ENCODE measurements at regions not wholly inside any gene's neighbourhood (a gene's known extent, or its start where the extent isn't known, plus 50 kb on each side); places are given as distances from the start of the nearest gene placed in this dataset.

DNA sequence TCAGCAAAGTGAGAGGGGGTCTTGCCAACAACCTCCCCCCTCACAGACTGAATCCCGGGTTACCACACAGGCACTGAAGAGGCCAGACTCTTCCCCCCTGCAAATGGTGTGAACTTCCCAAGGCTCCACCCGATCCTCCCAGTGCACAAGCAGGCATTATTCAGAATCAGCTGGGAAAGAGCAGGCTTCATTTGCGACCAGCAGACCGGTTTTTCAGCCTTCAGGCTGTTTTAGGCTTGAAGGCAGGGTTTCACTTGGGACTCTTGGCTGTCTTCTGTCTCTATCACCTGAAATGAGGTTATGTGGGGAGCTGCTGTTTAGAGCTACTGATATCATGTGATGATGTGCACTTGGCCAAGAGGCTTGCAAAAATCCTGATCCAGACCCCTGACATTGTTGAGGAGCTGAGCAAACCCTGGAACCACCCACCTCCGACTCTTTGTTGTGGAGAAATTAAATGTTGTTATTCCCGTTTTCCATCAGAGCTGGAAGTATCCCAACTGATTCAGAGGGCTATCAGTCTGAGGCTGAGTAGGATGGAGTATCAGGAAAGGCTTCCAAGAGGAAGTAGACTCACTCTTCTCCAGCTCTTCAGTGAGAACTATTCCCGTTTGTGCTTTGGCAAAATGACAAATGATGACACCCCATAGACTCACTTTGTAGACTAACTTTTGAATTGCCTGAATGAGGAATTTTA, 63.3 kb upstream of the ZFR start:
- no peak overlapping the region for H3K27ac Mint-ChIP-seq (ENCODE audit: unreplicated experiment)
- TF ChIP-seq, protein P1, sequence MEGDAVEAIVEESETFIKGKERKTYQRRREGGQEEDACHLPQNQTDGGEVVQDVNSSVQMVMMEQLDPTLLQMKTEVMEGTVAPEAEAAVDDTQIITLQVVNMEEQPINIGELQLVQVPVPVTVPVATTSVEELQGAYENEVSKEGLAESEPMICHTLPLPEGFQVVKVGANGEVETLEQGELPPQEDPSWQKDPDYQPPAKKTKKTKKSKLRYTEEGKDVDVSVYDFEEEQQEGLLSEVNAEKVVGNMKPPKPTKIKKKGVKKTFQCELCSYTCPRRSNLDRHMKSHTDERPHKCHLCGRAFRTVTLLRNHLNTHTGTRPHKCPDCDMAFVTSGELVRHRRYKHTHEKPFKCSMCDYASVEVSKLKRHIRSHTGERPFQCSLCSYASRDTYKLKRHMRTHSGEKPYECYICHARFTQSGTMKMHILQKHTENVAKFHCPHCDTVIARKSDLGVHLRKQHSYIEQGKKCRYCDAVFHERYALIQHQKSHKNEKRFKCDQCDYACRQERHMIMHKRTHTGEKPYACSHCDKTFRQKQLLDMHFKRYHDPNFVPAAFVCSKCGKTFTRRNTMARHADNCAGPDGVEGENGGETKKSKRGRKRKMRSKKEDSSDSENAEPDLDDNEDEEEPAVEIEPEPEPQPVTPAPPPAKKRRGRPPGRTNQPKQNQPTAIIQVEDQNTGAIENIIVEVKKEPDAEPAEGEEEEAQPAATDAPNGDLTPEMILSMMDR (IDR thresholded peaks at IDR 0.05; ENCODE audit: insufficient read depth in 1 of 2, low read depth in 1 of 2, low read length in 1 of 2, severe bottlenecking in 1 of 2, unreplicated experiment in 1 of 2): no peak
- no peaks in the 10 kb centered on the region for H3K36me3 ChIP-seq (ENCODE audit: control insufficient read depth, insufficient read depth, low read length)
- ChIA-PET CTCF (no interaction called here), POLR2A (interaction anchor here (1.3 kb wide), 1 partner anchor 24 kb away, joined by 3 read pairs; no protein-coding TSS in a partner anchor)
- H3K4me3 Mint-ChIP-seq (ENCODE audit: unreplicated experiment): no peak overlapping the region
- DNase-seq: no peak
- H3K27me3 Mint-ChIP-seq (ENCODE audit: insufficient read depth, unreplicated experiment): no peaks in the 10 kb centered on the region
- no peaks in the 10 kb centered on the region for H3K9me3 ChIP-seq
- peaks cover 6% of the 10 kb centered on the region for H3K4me1 Mint-ChIP-seq (ENCODE audit: low read depth, unreplicated experiment)
- no peaks in the 10 kb centered on the region for H3K9me3 Mint-ChIP-seq (ENCODE audit: unreplicated experiment)
- intact Hi-C loops (cut with micrococcal nuclease; ENCODE audit: unreplicated experiment): no loop called here
- no peaks in the 10 kb centered on the region for H3K27me3 ChIP-seq (replicated peaks; ENCODE audit: control insufficient read depth, insufficient read depth, low read length)
- H3K4me1 ChIP-seq: no peaks in the 10 kb centered on the region
- no peak overlapping the region for H3K4me3 ChIP-seq (ENCODE audit: low read depth, low read length)
- no TSS peak for BruUV-seq (replicated peaks)
- no peaks in the 10 kb centered on the region for H3K36me3 Mint-ChIP-seq (ENCODE audit: insufficient read depth, unreplicated experiment)

DNA sequence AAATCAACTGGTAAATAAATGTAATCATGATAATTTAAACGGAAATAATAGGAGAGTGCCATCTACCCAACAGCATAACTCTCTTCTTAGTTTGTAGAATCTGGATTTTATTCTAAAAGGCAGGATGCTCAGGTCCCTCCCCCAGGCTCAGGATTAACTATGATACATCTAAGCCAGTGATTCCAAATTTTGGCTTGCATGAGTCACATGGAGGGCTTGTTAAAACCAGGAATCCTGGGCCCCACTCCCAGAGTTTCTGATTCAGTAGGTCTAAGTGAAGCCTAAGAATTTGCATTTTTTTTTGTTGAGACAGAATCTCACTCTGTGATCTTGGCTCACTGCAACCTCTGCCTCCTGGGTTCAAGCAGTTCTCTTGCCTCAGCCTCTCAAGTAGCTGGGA, 62.3 kb upstream of the ZFR start:
- CTCF ChIA-PET: interaction anchor here (2.6 kb wide), 1 partner anchor 83 kb away, joined by 9 read pairs; no protein-coding TSS in a partner anchor
- Mint-ChIP-seq H3K36me3 (ENCODE audit: insufficient read depth, unreplicated experiment) (no peaks in the 10 kb centered on the region), H3K27ac (ENCODE audit: unreplicated experiment) (no peak overlapping the region), H3K9me3 (ENCODE audit: unreplicated experiment) (no peaks in the 10 kb centered on the region), H3K4me1 (ENCODE audit: low read depth, unreplicated experiment) (peaks cover 6% of the 10 kb centered on the region), H3K4me3 (ENCODE audit: unreplicated experiment) (no peak overlapping the region), H3K27me3 (ENCODE audit: insufficient read depth, unreplicated experiment) (no peaks in the 10 kb centered on the region)
- Histone ChIP-seq H3K27me3 (replicated peaks; ENCODE audit: control insufficient read depth, insufficient read depth, low read length) (no peaks in the 10 kb centered on the region), H3K4me1 (no peaks in the 10 kb centered on the region), H3K9me3 (no peaks in the 10 kb centered on the region), H3K36me3 (ENCODE audit: control insufficient read depth, insufficient read depth, low read length) (no peaks in the 10 kb centered on the region), H3K4me3 (ENCODE audit: low read depth, low read length) (no peak overlapping the region)
- POLR2A ChIA-PET: interaction anchor here (1.3 kb wide), 1 partner anchor 25 kb away, joined by 3 read pairs; no protein-coding TSS in a partner anchor
- BruUV-seq (replicated peaks): no TSS peak
- DNase-seq: no peak
- TF ChIP-seq, protein P1 (IDR thresholded peaks at IDR 0.05; ENCODE audit: insufficient read depth in 1 of 2, low read depth in 1 of 2, low read length in 1 of 2, severe bottlenecking in 1 of 2, unreplicated experiment in 1 of 2): no peak
- intact Hi-C loops (cut with micrococcal nuclease; ENCODE audit: unreplicated experiment): no loop called here

DNA sequence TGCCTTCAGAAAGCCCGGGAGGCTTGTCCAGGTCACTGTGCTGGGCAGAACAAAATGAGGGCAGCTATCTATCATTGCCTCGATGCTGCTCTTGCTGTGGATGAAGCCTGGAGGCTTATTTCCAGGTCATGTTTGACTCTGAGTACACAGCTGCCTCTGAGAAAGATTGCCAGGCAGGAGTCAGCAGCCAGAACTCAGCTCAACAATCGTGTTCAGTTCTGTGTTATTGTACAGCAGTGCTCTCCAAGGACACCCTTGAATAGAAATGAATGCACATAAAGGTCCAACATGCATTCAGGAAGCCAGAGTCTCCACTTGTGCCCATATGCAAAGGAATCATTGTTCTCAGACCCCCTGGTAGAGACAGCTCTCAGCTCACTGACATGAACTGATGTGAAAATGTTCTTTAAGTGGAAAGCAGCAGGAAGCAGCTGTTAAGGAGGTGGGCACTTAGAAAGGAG, 61.7 kb upstream of the ZFR start:
- H3K27me3 ChIP-seq (replicated peaks; ENCODE audit: control insufficient read depth, insufficient read depth, low read length): no peaks in the 10 kb centered on the region
- no TSS peak for BruUV-seq (replicated peaks)
- no peak for DNase-seq
- H3K4me1 ChIP-seq: no peaks in the 10 kb centered on the region
- H3K36me3 ChIP-seq (ENCODE audit: control insufficient read depth, insufficient read depth, low read length): no peaks in the 10 kb centered on the region
- Mint-ChIP-seq H3K4me3 (ENCODE audit: unreplicated experiment) (no peak overlapping the region), H3K27ac (ENCODE audit: unreplicated experiment) (no peak overlapping the region), H3K36me3 (ENCODE audit: insufficient read depth, unreplicated experiment) (no peaks in the 10 kb centered on the region), H3K9me3 (ENCODE audit: unreplicated experiment) (no peaks in the 10 kb centered on the region), H3K4me1 (ENCODE audit: low read depth, unreplicated experiment) (peaks cover 10% of the 10 kb centered on the region), H3K27me3 (ENCODE audit: insufficient read depth, unreplicated experiment) (no peaks in the 10 kb centered on the region)
- intact Hi-C loops (cut with micrococcal nuclease; ENCODE audit: unreplicated experiment): no loop called here
- no peaks in the 10 kb centered on the region for H3K9me3 ChIP-seq
- no peak overlapping the region for H3K4me3 ChIP-seq (ENCODE audit: low read depth, low read length)
- TF ChIP-seq, protein P1 (IDR thresholded peaks at IDR 0.05; ENCODE audit: insufficient read depth in 1 of 2, low read depth in 1 of 2, low read length in 1 of 2, severe bottlenecking in 1 of 2, unreplicated experiment in 1 of 2): no peak
- CTCF ChIA-PET: interaction anchor here (1.1 to 2.6 kb wide), 2 partner anchors 17 to 84 kb away, joined by 6 to 9 read pairs; no protein-coding TSS in a partner anchor
- POLR2A ChIA-PET: no interaction called here
